Pulmonary artery endothelial cell (primary cell): ENCODE measurements at regions not wholly inside any gene's neighbourhood (a gene's known extent, or its start where the extent isn't known, plus 50 kb on each side); places are given as distances from the start of the nearest gene placed in this dataset.

ENCODE experiments used
- DNase-seq: peaks from one replicate; pipeline ENCODE4 v3.0.0-alpha.2; 2011; ENCODE audit warnings: low read depth, low spot score

DNA sequence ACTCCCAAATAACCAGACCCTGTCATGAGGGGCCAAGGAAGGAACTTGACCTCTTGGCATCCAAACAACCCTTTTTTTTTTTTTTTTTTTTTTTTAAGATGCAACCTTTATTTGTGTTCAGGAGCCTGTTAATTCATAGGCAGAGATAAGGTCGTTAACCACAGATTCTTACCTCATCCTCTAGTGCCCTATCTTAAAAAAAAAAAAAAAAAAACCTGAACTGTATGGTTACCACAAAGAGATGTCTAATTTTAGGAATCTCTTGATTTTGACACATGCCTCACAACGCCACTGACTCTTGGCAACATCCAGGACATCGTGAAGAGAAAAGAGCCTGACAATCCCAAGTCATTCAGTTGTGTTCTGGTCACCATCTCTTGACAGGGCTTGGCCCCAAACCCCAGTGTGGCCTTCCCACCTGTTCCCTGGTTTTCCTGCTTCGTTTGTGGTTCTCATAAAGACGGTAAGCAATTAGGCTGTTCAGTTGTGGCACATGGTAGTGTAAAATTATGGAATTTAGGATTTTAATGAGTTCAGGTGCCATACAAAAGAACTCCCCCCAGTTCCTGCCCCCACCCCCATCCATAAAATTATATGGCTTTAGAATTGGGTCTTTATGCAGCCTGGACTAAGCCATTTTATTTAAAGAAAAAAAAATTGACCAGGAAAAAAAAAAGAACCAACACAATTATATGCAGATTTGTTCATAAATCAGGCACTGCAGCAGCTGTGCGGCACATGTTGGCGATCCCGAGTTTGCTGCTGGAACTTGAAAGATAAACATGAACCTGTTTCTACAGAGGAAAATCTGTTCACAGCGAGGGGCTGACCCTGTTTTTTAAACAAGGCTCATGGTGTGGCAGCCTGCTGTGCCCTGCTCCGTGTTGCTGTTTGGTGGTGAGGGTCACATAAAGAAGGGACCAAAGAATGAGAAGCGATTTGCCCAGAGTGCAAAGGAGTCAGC is 267.8 kb upstream of the CLINT1 start:
- no peak for DNase-seq

DNA sequence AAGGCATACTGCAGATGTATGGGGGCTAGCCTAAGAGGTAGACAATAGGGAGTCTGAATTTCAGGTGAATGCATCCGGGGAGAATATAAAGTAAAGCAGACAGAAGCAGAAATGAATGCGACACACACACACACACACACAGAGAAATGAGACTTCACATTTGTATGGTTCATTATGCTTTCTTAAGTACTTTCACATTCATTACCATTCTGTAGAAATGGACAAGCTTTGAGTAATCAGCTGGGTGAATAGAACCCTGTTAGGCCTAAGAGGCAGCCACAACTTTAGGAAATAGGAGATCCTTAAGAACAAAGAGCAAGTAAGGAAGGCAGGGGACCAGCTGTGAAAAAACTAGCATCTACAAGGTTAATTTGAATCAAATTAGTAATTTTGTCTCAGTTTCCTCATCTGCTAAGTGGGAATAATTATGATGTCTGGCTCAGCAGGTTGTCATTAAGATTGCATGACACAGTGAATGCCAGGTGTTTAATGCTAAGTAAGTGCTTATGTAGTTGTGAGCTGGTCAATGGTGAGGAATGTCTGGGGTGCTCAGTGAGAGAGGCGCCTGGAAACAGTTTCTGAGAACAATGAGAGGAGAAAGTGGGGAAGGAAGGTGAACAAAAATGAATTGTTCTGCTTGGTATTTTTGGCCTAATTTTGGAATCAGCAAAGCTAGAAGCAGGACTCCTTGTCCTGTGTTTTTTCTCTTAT is 265.8 kb upstream of the CLINT1 start:
- no peak for DNase-seq

DNA sequence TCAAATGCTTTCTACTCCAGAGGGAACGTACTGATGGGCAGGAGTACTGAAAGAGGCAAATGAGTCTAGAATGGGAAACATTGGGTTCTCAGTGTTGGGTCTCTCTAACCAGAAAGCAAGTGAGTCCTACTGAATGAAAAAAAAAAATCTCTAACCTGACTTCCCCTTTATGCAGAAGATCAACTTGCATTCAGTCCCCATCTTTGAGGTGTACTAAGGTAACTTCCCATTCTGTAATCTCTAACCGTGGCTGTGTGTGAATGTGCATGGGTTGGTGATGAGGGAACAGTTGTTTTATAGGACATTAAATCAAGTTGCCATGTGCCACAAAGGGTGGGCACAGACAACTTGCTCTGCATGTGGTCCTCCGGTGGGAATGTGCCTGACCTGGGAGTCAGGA is 264.6 kb upstream of the CLINT1 start:
- DNase-seq, result no peak

DNA sequence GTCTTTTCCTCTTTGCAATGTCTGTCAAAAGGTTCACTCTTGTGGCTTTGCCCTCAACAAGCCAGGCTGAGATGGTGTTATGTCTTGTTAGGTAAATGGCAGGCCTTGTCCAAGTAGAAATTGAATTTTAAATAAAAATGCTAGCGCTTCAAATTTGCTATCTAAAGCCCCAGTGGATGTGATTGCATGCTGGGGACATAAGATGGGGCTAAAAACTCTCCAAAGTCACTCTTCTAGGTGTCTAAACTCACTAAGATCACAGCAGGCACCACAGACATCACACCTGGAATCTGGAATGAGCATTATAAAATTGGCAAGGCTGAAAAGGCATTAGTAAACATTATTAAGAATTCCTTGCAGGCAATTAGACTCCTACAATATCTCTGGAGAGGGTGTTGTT is 262.7 kb upstream of the CLINT1 start:
- no peak for DNase-seq

DNA sequence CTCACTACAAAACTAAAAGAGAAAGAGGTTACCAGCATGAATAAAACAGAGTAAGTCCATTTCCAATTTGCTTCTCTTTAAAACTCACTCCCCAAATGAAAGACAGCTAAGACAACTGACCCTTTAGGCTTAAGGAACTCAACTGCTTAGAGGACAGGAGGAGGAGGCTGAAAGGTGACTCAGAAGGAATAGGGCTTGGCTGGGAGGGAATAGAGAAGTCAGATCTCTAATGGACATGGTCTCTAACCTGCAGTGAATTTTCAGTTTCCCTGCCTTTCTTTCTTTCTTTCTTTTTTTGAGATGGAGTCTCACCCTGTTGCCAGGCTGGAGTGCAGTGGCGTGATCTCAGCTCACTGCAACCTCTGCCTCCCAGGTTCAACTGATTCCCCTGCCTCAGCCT is 261.8 kb upstream of the CLINT1 start:
- DNase-seq, result no peak

DNA sequence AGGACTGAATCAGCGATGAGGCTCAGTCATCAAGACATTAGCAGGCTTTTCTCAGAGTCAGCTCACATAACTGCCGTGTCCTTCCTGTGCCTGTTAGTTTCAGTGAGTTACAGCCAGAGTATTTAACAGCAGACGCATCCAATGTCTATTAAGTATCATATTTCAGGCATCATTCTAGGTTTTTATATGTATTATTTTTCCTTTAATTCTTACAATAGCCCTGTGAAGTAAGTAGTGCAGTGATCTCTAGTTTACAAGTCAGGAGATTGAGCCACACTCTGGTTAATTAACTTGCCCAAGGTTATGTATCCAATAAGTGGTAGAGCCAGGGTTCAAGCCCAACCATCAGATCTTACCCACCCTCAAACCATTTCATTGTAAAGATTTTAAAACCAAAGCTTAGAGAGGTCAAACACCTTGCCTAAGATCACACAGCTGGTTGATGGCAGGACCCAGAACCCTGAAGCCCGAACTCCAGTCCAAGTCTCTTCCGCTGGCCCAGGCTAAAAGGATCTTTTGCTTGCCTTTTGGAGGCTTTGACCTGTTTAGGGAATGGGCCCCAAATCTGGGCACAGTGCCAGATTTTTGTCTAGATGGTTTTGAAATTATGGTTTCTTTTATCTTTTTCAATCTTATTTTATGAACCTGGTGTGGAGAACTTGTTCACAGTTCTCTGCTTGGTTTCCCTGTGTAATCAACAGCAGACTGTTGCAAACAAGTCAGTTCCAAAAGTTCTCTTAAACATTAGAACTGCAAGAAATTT is 261.2 kb upstream of the CLINT1 start:
- DNase-seq, result no peak

DNA sequence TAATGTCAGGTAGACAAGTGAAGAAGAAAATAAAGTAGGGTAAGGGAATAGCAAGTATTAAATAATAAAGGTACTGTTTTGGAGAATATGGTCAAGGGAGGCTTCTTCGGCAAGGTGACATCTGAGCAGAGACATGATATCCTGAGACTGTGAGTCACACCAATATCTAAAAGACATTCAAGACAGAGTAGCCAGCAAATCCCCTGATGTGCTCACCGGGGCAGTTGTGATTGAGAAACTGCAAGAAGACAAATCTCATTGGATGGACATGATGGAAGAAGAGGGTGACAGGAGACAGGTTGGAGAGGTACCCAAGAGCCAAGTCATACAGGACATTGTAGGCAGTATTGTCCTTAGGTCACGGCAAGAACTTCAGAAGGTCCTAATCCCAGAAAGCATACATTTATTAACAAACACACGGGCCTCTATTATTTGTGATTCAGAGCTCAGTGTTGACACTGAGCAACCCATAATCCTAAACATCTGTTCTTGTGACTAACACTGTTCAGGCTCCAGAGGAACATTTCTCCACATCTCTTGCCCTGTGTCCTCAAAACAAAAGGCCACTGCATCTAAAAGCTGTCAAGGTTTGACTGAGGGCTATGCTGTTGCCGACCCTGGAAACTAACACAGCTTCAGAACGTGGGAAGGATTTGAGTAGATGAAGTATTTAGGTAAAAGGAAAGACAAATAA is 258.7 kb upstream of the CLINT1 start:
- no peak for DNase-seq

DNA sequence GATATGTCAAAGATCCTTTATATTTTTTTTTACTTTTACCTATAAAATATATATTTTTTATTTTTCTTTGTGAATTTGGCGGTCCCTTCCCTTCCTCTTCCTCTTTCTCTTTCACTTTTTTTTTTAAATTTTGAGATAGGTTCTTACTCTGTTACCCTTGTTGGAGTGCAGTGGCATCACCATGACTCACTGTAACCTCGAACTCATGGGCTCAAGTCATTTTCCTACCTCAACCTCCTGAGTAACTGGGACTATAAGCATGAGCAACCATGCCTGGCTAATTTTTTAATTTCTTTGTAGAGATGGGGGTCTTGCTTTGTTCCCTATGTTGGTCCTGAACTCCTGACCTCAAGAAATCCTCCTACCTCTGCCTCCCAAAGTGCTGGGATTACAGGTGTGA is 258.0 kb upstream of the CLINT1 start:
- DNase-seq, result no peak

DNA sequence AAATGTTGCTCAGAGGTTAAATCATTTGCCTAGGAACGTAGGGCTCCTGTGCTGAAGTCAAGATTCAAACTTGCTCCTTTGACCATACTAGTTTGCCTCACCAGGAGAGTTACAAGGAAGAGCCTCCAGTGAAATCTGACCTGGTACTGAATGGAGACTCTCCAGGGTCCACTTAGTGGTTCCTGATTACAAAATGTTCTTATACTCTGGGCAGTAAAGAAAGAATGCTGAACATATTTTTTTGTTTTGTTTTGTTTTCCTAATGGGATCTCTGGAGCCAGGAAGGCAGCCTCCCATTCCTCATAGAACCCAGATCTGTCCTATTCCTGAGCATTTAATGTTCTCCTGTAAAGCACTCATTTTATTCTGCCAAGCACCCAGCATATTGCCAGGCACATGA is 256.5 kb upstream of the CLINT1 start:
- no peak for DNase-seq

DNA sequence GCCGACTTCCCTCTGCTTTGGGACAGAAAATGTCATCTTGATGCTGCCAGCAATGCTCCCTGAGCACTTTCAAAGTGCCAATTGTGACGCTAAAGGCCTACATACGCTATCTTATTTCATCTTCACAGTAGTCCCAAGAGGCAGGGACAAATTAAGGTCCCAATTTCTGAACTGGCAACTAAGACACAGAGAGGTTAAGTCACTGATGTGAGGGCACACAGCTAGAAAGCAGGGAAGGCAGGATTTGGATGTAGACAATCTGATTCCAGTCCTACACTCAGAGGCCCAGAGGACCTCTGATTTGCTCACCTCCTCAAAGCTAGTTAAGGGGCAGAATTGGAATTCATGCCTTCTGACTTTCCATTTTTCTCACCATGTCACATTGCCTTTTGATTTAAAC is 249.2 kb upstream of the CLINT1 start:
- DNase-seq, result no peak

DNA sequence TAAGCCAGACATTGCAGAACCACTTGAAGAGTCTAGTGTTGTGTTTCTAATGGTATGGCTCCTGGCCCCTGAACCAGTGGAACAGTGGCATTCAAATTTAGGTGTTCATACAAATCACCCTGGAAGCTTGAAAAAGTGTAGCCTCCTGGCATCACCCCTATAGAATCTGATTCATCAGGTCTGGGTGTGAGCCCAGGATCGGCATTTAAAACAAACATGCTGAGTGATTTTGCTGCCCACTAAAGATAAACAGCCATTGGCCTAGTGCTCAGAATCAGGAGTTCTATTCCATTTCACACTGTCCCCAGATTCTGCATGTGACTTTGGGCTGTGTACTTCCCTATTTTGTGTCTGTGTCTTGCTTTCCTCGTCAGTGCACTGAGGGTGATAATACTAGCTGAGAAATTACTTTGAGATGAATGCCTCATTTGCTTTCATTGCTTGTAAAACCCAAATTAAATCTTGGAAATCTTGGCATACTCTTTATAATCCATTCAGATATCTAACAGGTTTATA is 241.5 kb upstream of the CLINT1 start:
- DNase-seq, result no peak

DNA sequence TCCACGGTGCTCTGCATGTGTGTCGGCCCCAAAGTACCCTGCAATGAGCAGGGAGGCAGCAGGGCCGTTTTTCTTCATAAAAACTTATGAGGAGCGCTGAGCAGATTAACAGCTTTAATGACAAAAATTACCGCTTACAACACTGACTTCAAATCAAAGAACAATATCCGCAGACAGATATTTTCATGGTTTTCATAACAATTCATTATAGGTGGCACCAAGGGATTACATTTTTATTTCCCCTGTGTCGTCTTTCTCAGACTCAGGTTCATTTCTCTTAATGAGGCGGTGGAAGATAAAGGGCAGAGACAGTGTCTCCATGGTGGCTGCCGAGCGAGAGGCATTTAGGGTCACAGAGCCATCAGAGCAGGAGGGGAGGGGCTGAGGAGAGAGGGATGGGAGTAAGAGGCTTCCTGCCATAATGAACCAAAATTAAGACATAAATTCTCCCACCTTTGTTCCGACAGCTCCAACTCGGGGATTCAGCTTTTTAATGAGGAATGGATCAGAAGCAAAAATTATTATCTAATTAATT is 240.7 kb upstream of the CLINT1 start:
- DNase-seq, result no peak

DNA sequence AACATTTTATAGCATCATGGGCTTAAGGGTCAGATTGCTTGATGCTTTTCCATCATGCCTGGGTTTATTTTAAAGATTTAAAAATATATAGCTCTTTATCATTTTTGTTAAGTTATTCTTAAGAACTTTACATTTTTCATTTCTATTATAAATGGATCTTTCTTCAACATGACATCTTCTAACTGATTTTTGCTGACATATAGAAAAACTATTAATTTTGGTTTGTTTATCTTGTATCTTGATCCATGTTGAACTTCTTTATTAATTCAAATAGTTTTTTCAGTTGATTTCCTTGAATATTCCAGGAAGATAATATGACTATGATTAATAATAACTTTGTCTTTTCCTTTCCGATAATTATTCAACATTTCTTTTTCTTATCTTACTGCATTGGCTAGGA is 237.9 kb upstream of the CLINT1 start:
- no peak for DNase-seq

DNA sequence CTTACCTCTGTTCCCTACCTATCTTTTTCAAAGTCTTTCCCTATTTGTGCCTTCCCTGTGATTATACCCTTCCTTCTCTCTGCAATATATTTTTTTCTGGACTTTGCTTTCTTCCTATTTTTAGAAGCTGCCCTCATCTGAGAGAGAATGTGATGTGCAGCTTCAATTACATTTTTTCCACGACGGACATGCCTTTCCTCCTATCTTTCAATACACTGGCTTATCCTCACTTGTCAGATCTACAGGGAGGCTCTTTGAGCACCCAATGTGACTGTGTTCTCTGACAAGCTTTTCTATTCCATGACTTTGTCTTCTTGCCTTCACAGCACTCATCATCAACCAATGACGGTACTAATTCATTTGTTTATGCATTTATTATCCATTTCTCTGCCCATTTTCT is 227.9 kb upstream of the CLINT1 start:
- no peak for DNase-seq

DNA sequence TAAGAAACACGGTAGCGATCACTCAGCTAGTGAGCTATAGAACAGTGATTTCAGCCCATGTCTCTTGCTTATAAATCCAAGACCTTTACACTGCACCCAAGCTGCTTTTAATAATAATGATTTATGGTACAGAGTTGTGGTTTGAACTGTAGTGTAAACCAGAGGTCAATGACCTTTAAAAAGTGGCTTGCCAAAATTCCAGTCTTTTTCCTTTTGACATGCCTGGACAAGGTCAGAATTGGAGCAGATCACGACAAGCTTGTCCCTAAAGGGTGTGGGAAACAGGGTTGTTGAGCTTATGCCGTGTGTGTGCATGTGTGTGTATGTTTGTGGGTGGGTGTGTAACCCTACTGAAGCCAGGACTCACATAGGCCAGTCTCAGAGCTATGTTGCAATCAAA is 225.3 kb upstream of the CLINT1 start:
- DNase-seq, result no peak

DNA sequence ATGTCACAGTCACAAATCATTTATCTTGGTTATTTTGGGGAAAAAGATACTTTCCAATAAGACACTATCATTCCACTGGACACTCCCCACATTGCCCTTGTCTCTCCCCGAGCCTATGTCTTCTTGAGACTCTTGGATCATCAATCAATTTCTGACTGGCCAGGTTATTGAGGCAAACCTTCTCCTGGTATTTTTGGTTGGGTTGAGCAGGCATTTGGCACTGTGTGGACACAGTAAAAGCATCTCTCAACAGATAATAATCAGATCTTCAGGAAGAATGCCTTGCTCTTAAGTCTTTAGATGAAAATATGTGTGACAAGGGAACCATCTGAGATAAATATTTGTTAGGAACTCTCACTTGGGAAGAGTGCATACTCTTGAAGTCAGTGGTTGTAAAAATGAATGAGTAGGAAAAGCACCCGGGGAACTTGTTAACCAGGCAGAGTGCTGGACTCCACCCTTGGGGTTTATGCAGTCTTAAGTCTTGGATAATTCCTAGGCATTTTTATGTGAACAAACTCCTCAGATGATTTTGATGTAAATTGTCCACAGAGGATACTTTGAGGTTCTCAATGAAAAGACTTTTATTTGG is 223.8 kb upstream of the CLINT1 start:
- DNase-seq, result no peak

DNA sequence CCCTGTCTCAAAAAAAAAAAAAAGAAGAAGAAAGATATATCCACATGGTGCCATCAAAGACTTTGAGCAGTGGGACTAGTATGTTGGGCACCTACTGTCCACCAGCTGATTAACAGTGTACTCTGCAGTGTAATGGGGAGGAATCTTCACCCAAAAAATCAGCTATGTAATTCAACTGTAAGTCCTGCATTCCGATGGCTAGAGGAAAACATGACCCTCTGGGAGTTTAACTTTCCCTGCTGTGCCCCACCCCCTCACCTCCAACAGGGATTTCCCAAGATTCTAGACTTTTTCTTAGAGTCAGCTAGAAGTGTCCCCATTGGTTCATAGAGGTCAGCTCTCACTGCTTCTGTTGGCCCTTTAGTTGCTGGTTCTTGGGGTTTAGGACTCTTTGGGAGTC is 221.2 kb upstream of the CLINT1 start:
- no peak for DNase-seq

DNA sequence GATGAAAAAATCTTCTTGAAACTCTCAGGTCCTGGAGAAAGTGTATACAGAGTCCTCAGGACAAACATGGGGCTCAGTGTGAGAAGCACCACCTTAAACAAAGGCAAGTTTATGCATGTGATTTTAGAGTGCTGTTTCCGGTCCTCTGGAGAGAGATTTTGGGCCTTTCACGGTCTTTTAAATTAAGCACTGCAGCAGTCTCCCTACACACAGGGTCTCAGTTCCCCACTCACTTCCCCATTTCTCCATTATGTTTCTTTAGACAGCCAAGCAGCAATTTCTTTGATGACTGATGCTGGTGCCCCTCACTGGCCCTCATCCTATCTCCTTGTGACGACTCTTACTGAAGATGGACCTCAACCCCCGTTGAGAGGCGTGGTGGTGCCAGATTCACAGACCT is 220.2 kb upstream of the CLINT1 start:
- DNase-seq, result no peak

DNA sequence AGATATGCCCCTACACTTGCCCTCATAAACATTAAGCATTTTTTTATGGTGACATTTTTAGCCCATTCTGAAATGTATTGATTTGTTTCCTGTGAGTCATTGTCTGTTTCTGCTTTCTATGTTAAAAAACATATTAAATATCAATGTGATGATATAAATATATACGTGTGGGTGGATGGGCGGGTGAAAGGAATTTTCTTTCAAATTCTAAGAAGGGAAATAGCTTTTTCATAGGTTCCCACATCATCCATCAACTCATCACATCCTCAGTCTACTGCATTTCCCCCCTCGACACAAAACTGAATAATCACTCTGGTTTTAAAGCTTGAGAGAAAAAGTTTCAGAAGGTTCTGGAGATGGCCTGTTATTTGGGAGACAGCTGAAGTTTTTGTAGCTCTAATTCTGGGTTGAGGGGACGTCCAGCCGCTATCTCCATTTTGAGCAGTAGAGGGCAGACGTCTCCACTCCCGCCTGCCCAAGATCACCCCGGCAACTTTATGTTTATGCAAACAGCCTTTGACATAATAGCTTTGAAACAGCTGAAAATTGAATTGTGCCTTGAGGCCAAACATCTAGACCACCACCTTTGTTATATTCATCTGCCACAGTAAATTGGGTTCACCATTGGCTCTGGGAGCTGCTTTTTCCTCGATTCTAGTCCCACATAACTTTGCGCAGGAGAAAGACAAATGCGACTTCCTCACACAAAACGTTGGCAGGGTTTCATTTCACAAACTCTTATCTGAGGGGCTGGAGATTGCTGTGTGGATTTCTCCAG is 216.2 kb upstream of the CLINT1 start:
- DNase-seq, result peak; percentile 40

DNA sequence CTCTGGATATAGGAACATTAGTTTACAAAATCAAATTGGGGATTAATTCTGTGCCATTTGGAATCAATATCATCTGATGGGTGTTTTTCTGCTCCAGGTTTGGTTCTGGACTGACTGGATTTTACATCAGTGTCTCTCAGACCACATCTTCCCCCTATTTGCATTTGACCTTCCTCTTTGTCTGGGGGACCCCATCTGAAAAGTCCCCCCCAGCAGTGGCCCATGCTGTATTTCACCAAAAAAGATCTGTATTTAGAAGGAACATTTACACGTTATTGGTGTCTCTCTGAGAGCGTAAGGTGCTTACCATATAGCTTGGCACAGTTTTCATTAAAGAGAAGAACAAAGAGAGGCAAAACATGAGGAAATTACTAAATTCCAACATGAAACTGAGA is 215.6 kb upstream of the CLINT1 start:
- DNase-seq, result no peak
